ENCODE measurements at regions not wholly inside any gene's neighbourhood (a gene's known extent, or its start where the extent isn't known, plus 50 kb on each side); places are given as distances from the start of the nearest gene placed in this dataset.

GRCh38 chr14:76929927-76930326 lies 98.6 kb downstream of the IRF2BPL start:
- DNase-seq (ENCODE audit: low read depth in 4 of 4, low spot score in 3 of 4): no peak

GRCh38 chr14:76927971-76928700 lies 100.4 kb downstream of the IRF2BPL start:
- no peak for DNase-seq (ENCODE audit: low read depth in 4 of 4, low spot score in 3 of 4)

- no peak for DNase-seq (ENCODE audit: low read depth in 4 of 4, low spot score in 3 of 4)
Measured at GRCh38 chr14:76926521-76927251, 100.5 kb downstream of the LRRC74A start.

- no peak for DNase-seq (ENCODE audit: low read depth in 4 of 4, low spot score in 3 of 4)
Measured at GRCh38 chr14:76925097-76925441, 98.9 kb downstream of the LRRC74A start.

- peak in 1 of 4 donors; percentile 81 for DNase-seq (ENCODE audit: low read depth in 4 of 4, low spot score in 3 of 4)
Measured at GRCh38 chr14:76924371-76925096, 98.3 kb downstream of the LRRC74A start.

- DNase-seq (ENCODE audit: low read depth in 4 of 4, low spot score in 3 of 4): no peak
Measured at GRCh38 chr14:76923431-76924370, 97.5 kb downstream of the LRRC74A start.

- no peak for DNase-seq (ENCODE audit: low read depth in 4 of 4, low spot score in 3 of 4)
Measured at GRCh38 chr14:76922584-76922983, 96.4 kb downstream of the LRRC74A start.

GRCh38 chr14:76922092-76922491 lies 95.9 kb downstream of the LRRC74A start:
- no peak for DNase-seq (ENCODE audit: low read depth in 4 of 4, low spot score in 3 of 4)

GRCh38 chr14:76921088-76921399 lies 94.8 kb downstream of the LRRC74A start:
- DNase-seq (ENCODE audit: low read depth in 4 of 4, low spot score in 3 of 4): no peak

GRCh38 chr14:76920331-76921087 lies 94.3 kb downstream of the LRRC74A start:
- no peak for DNase-seq (ENCODE audit: low read depth in 4 of 4, low spot score in 3 of 4)

- DNase-seq (ENCODE audit: low read depth in 4 of 4, low spot score in 3 of 4): peak in 2 of 4 donors; percentile 89 to 93
Measured at GRCh38 chr14:76919431-76920330, 93.5 kb downstream of the LRRC74A start.
